ENCODE measurements at regions not wholly inside any gene's neighbourhood (a gene's known extent, or its start where the extent isn't known, plus 50 kb on each side); places are given as distances from the start of the nearest gene placed in this dataset.

GRCh38 chr6:145529582-145529981 is 205.7 kb downstream of the EPM2A start:
- no peaks in the 10 kb centered on the region for H3K36me3 Mint-ChIP-seq (ENCODE audit: low read depth)
- TF ChIP-seq CTCF (IDR thresholded peaks at IDR 0.05; ENCODE audit: unreplicated experiment in 3 of 3) = no peak
- no peak overlapping the region for H3K4me3 Mint-ChIP-seq
- H3K4me1 Mint-ChIP-seq = no peaks in the 10 kb centered on the region
- no peaks in the 10 kb centered on the region for H3K9me3 Mint-ChIP-seq
- no peak overlapping the region for H3K27ac Mint-ChIP-seq
- H3K27me3 Mint-ChIP-seq (ENCODE audit: low read depth) = no peaks in the 10 kb centered on the region

DNA sequence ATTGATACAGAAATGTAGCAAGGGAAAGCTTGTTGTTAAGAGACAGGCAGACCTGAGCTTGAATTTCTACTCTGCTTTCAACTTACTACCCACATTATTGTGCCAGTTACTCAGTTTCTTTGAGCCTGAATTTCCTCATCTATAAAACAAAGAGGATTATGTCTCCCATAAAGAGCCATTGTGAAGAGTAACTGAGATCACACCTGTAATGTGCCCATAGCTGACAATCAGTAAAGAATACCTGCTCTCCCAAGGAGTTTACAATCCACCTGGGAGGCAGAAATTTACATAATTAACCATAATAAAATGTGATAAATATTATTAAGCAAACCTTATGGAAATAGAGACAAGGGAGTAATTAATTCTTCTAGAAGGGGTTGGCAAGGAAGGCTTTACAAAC is 204.9 kb downstream of the EPM2A start:
- Mint-ChIP-seq H3K36me3 (ENCODE audit: low read depth) (no peaks in the 10 kb centered on the region), H3K27ac (no peak overlapping the region), H3K9me3 (no peaks in the 10 kb centered on the region), H3K4me1 (no peaks in the 10 kb centered on the region), H3K27me3 (ENCODE audit: low read depth) (no peaks in the 10 kb centered on the region), H3K4me3 (no peak overlapping the region)
- no peak for TF ChIP-seq CTCF (IDR thresholded peaks at IDR 0.05; ENCODE audit: unreplicated experiment in 3 of 3)

DNA sequence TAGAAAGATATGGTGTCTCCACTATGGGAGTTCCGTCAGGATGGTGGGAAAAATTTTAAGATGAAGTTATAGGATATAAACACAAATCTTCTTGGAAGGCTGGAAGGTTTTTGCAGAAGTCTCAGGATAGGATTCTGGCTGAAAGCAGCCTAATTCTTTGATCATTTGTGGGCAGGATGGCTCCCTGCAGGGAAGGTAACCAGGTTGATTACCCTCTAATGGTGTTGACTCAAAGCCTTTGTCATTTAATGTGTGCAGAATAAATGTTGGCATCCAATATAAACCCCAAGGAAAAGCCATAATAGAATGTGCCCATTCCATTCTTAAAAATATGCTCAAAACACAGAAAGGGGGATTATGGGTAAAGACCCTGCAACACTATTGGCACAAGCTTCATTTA is 204.3 kb downstream of the EPM2A start:
- no peaks in the 10 kb centered on the region for H3K9me3 Mint-ChIP-seq
- no peaks in the 10 kb centered on the region for H3K36me3 Mint-ChIP-seq (ENCODE audit: low read depth)
- H3K27me3 Mint-ChIP-seq (ENCODE audit: low read depth) = no peaks in the 10 kb centered on the region
- no peak overlapping the region for H3K27ac Mint-ChIP-seq
- TF ChIP-seq CTCF (IDR thresholded peaks at IDR 0.05; ENCODE audit: unreplicated experiment in 3 of 3) = no peak
- no peak overlapping the region for H3K4me3 Mint-ChIP-seq
- H3K4me1 Mint-ChIP-seq = no peaks in the 10 kb centered on the region

GRCh38 chr6:145531822-145532221 is 203.5 kb downstream of the EPM2A start:
- Mint-ChIP-seq H3K27ac (no peak overlapping the region), H3K4me1 (no peaks in the 10 kb centered on the region), H3K36me3 (ENCODE audit: low read depth) (no peaks in the 10 kb centered on the region), H3K9me3 (no peaks in the 10 kb centered on the region), H3K4me3 (no peak overlapping the region), H3K27me3 (ENCODE audit: low read depth) (no peaks in the 10 kb centered on the region)
- TF ChIP-seq CTCF (IDR thresholded peaks at IDR 0.05; ENCODE audit: unreplicated experiment in 3 of 3) = no peak

GRCh38 chr6:145532361-145532760 is 203.0 kb downstream of the EPM2A start:
- TF ChIP-seq CTCF (IDR thresholded peaks at IDR 0.05; ENCODE audit: unreplicated experiment in 3 of 3) = no peak
- Mint-ChIP-seq H3K27ac (no peak overlapping the region), H3K4me1 (no peaks in the 10 kb centered on the region), H3K27me3 (ENCODE audit: low read depth) (no peaks in the 10 kb centered on the region), H3K36me3 (ENCODE audit: low read depth) (no peaks in the 10 kb centered on the region), H3K4me3 (no peak overlapping the region), H3K9me3 (no peaks in the 10 kb centered on the region)

DNA sequence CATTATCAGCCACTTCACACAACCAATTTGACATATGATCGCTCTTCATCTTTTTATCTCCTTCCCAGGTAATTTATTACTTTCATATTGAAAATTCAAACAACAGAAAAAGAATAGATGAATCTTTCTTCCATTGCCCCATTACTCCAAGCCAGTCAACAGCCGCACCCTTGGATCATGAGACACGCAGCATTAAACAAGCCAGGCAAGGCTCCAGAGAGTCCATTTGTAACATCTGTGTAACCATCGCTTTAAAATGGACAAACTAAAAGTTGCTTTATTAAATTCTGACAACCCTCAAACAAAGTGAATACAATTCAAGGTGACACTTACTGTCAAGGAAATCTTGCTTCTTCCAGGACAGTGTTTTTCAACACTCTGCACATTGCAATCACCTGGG is 200.3 kb downstream of the EPM2A start:
- no peaks in the 10 kb centered on the region for H3K9me3 Mint-ChIP-seq
- no peak for TF ChIP-seq CTCF (IDR thresholded peaks at IDR 0.05; ENCODE audit: unreplicated experiment in 3 of 3)
- H3K4me3 Mint-ChIP-seq = no peak overlapping the region
- no peaks in the 10 kb centered on the region for H3K4me1 Mint-ChIP-seq
- no peaks in the 10 kb centered on the region for H3K36me3 Mint-ChIP-seq (ENCODE audit: low read depth)
- H3K27ac Mint-ChIP-seq = no peak overlapping the region
- peaks cover 2% of the 10 kb centered on the region for H3K27me3 Mint-ChIP-seq (ENCODE audit: low read depth)

All from nephron (organoid).